ENCODE measurements at regions not wholly inside any gene's neighbourhood (a gene's known extent, or its start where the extent isn't known, plus 50 kb on each side); places are given as distances from the start of the nearest gene placed in this dataset.

DNA sequence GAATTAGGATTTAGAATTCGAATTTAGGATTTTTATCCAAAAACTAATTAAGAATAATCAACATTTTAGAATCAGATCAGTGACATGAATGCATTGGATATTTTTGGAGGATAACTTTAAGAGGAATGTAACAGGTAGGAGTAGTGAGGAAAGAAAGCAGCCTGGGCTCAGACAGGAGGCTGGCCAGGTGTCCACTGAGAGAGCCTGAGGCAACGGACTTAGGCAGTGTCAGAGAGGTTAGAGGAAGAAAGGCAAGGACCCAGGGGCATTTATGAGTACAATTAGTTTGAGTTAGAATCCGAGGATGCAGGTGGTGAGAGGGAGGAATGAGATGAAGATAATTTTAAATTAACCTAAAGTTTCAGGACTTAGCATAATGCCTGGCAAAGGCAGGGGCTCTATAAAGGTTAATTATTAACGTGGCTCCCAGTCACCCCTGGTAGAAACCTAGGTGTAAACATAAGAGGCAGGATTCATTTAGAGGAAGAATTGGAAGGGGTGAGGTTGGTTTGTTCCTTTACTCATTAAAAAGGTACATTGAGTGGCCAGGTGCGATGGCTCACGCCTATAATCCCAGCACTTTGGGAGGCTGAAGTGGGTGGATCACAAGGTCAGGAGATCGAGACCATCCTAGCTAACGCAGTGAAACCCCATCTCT is 507.1 kb downstream of the TMEM182 start:
- DNase-seq: no peak

DNA sequence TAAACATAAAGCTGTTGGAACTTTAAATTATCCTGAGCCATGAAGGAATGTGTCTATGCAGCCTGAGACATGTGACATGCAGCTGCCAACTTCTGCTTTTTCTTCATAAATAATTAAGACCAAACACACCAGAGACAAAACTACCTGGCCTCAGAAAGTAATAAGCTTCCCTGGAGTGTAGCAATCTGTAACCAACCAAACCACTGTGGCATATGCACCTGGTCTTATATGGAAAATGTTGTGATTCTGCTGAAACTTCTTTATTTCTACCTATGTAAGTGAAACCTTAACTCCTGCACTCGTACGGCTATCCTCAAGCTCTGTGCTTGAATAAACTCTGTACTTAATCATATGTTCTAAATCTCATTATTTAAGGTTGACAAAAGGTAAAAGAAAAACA is 515.0 kb downstream of the TMEM182 start:
- no peak for DNase-seq

- DNase-seq: no peak
Observed at GRCh38 chr2:103284750-103285149, 522.9 kb downstream of the TMEM182 start.

- DNase-seq: no peak
Observed at GRCh38 chr2:103285354-103285753, 523.5 kb downstream of the TMEM182 start.

DNA sequence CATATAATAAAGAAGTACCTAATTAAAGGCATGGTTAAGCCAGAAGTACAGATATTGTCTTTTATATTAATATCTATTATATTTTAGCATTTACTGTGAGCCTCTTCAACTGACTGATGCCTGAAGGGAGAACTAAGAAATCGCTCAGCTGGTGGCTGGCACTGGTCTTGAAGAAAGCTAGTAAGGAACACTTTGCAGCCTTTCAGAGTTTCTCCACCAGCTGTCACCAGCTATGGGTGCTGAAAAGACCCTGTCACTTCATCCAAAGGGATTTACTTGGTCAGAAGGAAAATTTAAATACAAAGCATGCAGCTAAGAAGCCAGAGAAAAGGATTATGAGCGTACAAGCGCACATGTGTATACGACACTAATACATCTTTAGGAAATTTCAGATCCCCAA is 525.9 kb downstream of the TMEM182 start:
- DNase-seq: no peak

DNA sequence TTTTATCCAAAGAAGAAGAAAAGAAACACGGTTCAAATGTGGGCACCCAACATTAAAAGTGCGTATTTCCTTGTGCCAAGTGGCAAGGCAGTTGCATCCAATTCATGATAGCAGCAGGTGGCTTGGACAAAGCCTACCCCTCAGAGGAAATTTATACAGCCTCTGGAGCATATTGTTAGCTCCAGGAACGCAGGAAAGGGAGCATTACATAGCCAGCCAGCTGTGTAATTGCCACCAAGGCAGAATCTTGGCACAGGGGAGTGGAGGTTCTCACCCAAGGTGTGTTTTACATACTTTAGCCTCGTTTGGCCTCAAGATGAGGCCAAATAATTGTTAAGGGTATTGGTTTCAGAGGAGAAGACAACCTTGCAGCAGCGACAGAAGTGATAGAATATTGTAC is 526.9 kb downstream of the TMEM182 start:
- no peak for DNase-seq

- no peak for DNase-seq
Observed at GRCh38 chr2:103289105-103289725, 527.4 kb downstream of the TMEM182 start.

DNA sequence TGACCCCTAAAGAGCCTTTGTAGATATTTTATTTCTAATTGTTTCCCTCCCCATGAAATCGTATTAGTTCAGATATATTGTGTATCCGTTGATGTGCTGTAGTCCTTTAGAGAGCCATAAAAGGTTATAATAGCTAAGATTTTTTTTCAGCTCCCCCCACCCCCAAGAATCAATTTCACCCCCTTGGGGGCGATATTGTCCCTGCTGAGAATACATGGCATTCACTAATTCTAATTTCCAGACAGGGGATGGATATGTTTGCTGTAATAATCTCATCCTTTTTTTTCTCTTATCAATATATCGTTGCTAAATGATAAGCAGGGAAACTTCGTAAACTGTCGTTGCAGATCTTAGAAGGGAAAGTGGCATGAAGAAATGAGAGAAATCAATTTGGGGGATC is 530.7 kb downstream of the TMEM182 start:
- no peak for DNase-seq

DNA sequence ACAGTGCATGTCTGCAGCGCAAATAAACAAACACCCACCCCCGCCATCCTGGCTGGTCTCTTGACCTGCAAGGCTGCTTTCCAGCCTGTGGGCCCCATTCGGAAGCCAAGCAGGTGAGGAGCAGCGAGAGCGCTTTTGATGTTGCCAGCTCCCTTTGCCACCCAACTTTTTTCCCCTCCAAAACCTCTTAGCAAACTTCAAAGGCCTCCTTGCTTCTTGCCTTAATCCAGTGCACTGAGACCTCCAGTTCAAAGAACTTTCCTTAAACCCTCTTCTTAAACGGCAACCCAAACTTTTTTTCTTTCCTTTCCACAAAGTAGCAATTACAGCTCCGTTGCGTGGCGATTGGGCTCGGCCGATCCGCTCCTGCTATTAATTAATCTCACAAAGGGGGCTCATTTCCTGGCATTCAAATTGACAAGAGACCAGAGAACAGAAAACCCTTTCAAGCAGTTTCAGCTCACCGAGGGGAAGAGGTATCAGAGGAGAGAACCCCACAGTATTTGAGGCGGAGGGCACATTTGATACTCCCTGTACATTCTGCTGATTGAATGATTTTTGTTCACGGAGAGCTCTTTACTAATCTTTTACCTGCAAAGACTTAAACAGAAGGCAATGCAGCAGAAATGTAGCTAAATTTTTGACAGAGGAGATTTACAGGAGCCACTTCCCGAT is 531.4 kb downstream of the TMEM182 start:
- no peak for DNase-seq

DNA sequence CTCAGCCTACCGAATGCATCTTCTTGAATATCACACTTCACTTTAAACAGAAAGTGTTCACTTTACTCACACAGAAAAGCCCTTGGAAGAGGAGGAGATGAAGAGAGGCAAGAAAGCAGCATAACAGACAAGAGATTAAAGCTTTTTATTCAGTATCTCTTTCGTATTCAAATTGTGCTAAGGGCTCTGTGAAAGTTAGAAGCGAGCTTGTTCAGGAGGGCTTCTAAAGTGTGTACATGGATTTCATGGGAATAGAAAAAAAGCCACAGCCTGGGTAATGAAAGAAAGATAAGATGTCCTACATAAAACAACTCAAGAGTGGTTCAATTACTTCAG is 531.9 kb downstream of the TMEM182 start:
- DNase-seq: no peak

DNA sequence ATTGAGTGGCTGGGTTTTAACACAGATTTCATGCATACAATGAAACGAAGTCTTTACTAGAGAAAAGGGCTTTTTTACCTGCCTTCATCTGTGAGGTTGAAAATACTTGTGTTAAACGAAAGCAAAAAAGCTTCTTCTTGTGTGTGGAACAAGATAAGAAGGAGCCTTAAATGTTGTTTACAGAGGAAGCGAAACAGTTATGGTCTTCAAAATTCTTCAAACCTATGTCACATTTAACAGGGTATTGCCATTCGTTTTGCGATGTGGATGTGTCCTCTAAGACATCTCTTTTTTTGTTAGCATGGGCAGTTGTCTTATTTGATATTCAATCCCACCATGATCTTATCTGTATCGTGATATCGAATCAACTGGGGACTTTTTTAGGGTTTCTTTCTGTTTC is 532.6 kb downstream of the TMEM182 start:
- DNase-seq: no peak

- no peak for DNase-seq
Observed at GRCh38 chr2:103295591-103295990, 533.8 kb downstream of the TMEM182 start.

DNA sequence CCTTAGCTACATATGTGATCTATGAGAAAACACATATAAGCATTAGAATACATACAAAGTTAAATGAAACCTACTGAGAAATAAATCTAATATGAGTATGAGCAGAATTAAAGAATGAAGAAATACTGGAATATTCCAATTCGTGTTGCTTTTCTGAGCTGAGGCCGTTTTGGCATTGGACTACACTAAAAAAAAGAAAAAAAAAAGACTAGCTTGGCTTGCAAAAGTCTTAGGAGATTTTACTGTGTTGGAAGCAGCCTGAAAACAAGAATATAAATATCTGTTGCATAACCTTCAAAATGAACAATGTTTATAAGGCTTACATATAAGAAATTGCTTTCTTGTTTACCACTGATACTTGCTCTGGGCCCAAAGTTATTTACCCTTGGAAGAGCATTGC is 562.8 kb downstream of the TMEM182 start:
- no peak for DNase-seq

GRCh38 chr2:103327386-103327785 is 565.6 kb downstream of the TMEM182 start:
- DNase-seq: no peak

GRCh38 chr2:103327966-103328365 is 566.1 kb downstream of the TMEM182 start:
- no peak for DNase-seq

DNA sequence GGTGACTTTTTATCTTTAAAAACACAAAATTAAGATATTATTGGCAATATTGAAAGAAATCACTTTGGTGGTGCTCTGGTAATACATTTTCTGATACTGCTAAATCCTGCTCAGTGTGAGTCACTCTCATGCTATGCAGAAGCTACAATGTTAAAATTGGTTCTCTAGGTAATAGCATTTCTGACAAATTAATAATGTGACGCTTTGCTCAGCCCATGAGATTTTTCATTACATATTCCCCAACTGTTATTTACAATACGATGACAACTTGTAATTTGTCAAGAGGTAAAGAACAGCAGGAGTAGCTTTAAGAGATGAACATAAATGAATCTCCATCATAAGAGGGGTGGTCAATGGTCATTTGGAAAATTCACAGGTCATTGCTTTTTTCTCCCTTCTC is 573.6 kb downstream of the TMEM182 start:
- DNase-seq: no peak

- DNase-seq: no peak
Observed at GRCh38 chr2:103338819-103339218, 577.0 kb downstream of the TMEM182 start.

GRCh38 chr2:103346780-103347179 is 584.9 kb downstream of the TMEM182 start:
- DNase-seq: no peak

DNA sequence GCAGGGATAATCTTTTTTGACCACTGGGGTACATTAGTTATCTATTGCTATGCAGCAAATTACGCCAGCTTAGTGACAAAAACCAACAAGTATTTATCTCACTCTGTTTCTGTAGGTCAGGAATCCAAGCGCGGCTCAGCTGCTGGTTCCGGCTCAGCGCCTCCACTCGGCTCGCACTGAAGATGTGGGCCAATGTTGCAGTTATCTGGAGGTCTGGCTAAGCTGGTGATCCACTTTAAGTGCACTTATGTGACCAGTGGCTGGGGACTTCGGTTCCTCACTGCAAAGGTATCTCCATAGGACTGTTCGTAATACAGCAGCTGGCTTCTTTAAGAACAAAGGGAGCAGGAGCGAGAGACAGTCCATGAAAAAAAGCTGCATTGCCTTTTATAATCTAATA is 591.9 kb downstream of the TMEM182 start:
- DNase-seq: no peak

DNA sequence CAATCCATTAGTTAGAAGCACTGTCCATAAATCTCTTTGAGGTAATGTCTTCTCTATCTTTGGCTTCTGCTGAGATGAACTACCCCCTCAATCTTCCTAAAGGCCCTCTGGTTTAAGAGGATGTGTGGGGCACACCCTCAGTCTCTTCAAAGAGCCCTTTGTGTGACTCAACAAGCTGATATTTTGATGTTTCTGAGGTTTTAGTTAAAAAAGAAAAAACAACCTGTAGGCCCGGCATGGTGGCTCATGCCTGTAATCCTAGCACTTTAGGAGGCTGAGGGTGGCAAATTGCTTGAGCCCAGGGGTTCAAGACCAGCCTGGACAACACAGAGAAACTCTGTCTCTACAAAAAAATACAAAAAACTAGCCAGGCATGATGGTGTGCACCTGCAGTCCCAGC is 593.5 kb downstream of the TMEM182 start:
- no peak for DNase-seq

GRCh38 chr2:103361712-103362111 is 599.9 kb downstream of the TMEM182 start:
- no peak for DNase-seq

GRCh38 chr2:103363639-103364038 is 601.8 kb downstream of the TMEM182 start:
- no peak for DNase-seq

DNA sequence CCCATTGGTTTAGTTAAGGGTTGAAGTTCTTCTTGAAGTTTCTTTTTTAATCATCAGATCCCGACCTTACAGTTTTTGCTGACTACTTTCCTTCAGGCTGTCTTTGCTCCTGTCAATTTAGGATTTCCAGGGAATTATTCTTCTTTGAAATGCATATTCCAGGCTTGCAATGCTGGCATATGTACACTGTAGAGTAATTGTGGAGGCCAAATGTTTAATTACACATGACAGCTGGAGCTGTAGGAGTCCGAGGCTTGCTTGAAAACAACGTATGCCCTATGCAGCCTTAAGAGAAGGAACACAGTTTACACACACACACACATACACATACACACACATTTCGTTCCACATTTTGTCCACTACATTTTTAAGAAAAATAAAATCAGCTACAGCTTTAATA is 602.3 kb downstream of the TMEM182 start:
- no peak for DNase-seq
